ENCODE measurements at regions not wholly inside any gene's neighbourhood (a gene's known extent, or its start where the extent isn't known, plus 50 kb on each side); places are given as distances from the start of the nearest gene placed in this dataset.

GRCh38 chr18:42641996-42642395 is 473.5 kb downstream of the RIT2 start:
- no peaks in the 10 kb centered on the region for H3K36me3 Mint-ChIP-seq
- H2AFZ ChIP-seq (replicated peaks) = no peak overlapping the region
- H3K4me1 Mint-ChIP-seq = peaks cover 2% of the 10 kb centered on the region
- H3K36me3 ChIP-seq = no peaks in the 10 kb centered on the region
- H3K79me2 ChIP-seq (ENCODE audit: low read depth) = no peaks in the 10 kb centered on the region
- H3K4me2 ChIP-seq = no peak overlapping the region
- no peak for TF ChIP-seq CTCF (IDR thresholded peaks at IDR 0.05)
- no peak for TF ChIP-seq EZH2phosphoT487 (IDR thresholded peaks at IDR 0.05)
- no peak for TF ChIP-seq EZH2 (IDR thresholded peaks at IDR 0.05)
- no peak overlapping the region for H3K27ac Mint-ChIP-seq
- no peaks in the 10 kb centered on the region for H3K9me3 ChIP-seq (ENCODE audit: low read depth)
- H3K4me3 Mint-ChIP-seq = no peak overlapping the region
- H3K9ac ChIP-seq = no peak overlapping the region
- H3K4me3 ChIP-seq = no peak overlapping the region
- H4K20me1 ChIP-seq (ENCODE audit: low read depth) = no peaks in the 10 kb centered on the region
- H3K27ac ChIP-seq = no peak overlapping the region
- no peaks in the 10 kb centered on the region for H3F3A ChIP-seq (ENCODE audit: low read depth)
- no peaks in the 10 kb centered on the region for H3K9me3 Mint-ChIP-seq
- H3K27me3 ChIP-seq = no peaks in the 10 kb centered on the region
- no peak for DNase-seq (ENCODE audit: low spot score)
- H3K4me1 ChIP-seq = no peaks in the 10 kb centered on the region
- H3K27me3 Mint-ChIP-seq (ENCODE audit: insufficient read depth, low read depth) = no peaks in the 10 kb centered on the region

- no peak overlapping the region for H3K27ac ChIP-seq
- no peaks in the 10 kb centered on the region for H3K9me3 ChIP-seq (ENCODE audit: low read depth)
- H3K27me3 ChIP-seq = no peaks in the 10 kb centered on the region
- no peaks in the 10 kb centered on the region for H4K20me1 ChIP-seq (ENCODE audit: low read depth)
- peaks cover 2% of the 10 kb centered on the region for H3K4me1 Mint-ChIP-seq
- no peak overlapping the region for H3K27ac Mint-ChIP-seq
- no peaks in the 10 kb centered on the region for H3K79me2 ChIP-seq (ENCODE audit: low read depth)
- H3F3A ChIP-seq (ENCODE audit: low read depth) = no peaks in the 10 kb centered on the region
- H3K4me2 ChIP-seq = no peak overlapping the region
- H3K36me3 ChIP-seq = no peaks in the 10 kb centered on the region
- DNase-seq (ENCODE audit: low spot score) = no peak
- no peak for TF ChIP-seq EZH2phosphoT487 (IDR thresholded peaks at IDR 0.05)
- no peak for TF ChIP-seq CTCF (IDR thresholded peaks at IDR 0.05)
- no peak for TF ChIP-seq EZH2 (IDR thresholded peaks at IDR 0.05)
- no peak overlapping the region for H3K4me3 Mint-ChIP-seq
- no peak overlapping the region for H2AFZ ChIP-seq (replicated peaks)
- H3K27me3 Mint-ChIP-seq (ENCODE audit: insufficient read depth, low read depth) = no peaks in the 10 kb centered on the region
- H3K36me3 Mint-ChIP-seq = no peaks in the 10 kb centered on the region
- no peaks in the 10 kb centered on the region for H3K4me1 ChIP-seq
- H3K4me3 ChIP-seq = no peak overlapping the region
- H3K9me3 Mint-ChIP-seq = no peaks in the 10 kb centered on the region
- no peak overlapping the region for H3K9ac ChIP-seq
Measured at GRCh38 chr18:42644729-42645131, 470.8 kb downstream of the RIT2 start.

- H3K9me3 Mint-ChIP-seq = peaks cover 11% of the 10 kb centered on the region
- H3K36me3 Mint-ChIP-seq = no peaks in the 10 kb centered on the region
- Histone ChIP-seq H3K4me1 (no peaks in the 10 kb centered on the region), H3K79me2 (ENCODE audit: low read depth) (no peaks in the 10 kb centered on the region), H3K27ac (no peak overlapping the region), H2AFZ (replicated peaks) (no peak overlapping the region), H3K4me2 (no peak overlapping the region), H3K9ac (no peak overlapping the region), H3K4me3 (no peak overlapping the region), H3K27me3 (no peaks in the 10 kb centered on the region), H3F3A (ENCODE audit: low read depth) (no peaks in the 10 kb centered on the region), H3K9me3 (ENCODE audit: low read depth) (no peaks in the 10 kb centered on the region), H4K20me1 (ENCODE audit: low read depth) (no peaks in the 10 kb centered on the region), H3K36me3 (no peaks in the 10 kb centered on the region)
- H3K27ac Mint-ChIP-seq = no peak overlapping the region
- H3K4me1 Mint-ChIP-seq = no peaks in the 10 kb centered on the region
- H3K27me3 Mint-ChIP-seq (ENCODE audit: insufficient read depth, low read depth) = no peaks in the 10 kb centered on the region
- DNase-seq (ENCODE audit: low spot score) = no peak
- H3K4me3 Mint-ChIP-seq = no peak overlapping the region
- TF ChIP-seq EZH2phosphoT487 (IDR thresholded peaks at IDR 0.05) (no peak), EZH2 (IDR thresholded peaks at IDR 0.05) (no peak), CTCF (IDR thresholded peaks at IDR 0.05) (no peak)
Measured at GRCh38 chr18:42649331-42650035, 466.0 kb downstream of the RIT2 start.

Data from neural progenitor cell (in vitro differentiated cells).